ENCODE measurements at regions not wholly inside any gene's neighbourhood (a gene's known extent, or its start where the extent isn't known, plus 50 kb on each side); places are given as distances from the start of the nearest gene placed in this dataset.

DNA sequence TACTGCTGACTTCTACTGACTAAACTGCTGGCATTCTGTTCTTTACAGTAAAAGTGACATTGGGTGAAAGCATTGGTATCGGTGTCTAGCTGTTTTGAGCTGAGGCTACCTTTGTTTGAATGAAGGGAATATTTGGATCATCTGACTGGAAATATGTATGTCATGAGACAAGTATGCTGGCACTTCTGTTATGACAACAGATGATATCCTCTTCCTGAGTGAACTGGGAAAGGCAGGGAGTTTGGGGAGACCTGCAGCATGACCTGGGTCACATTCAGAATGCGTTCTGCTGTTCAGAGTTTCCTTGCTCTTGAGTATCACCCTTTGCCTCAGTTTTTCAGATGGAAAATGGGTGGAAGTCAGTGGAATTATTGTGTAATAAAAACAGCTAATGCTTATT is 81.8 kb downstream of the PLCE1 start:
- TF ChIP-seq POLR2AphosphoS5 (IDR thresholded peaks at IDR 0.05; ENCODE audit: low read depth, low read length) (no peak), POLR2A (IDR thresholded peaks at IDR 0.05; ENCODE audit: low read depth, low read length) (no peak), POU2F2 (IDR thresholded peaks at IDR 0.05; ENCODE audit: low read depth, low read length) (no peak), TAF1 (IDR thresholded peaks at IDR 0.05; ENCODE audit: low read depth, low read length) (no peak), SPI1 (IDR thresholded peaks at IDR 0.05; ENCODE audit: low read depth, low read length) (no peak), PAX5 (IDR thresholded peaks at IDR 0.05; ENCODE audit: insufficient read depth, low read length, severe bottlenecking) (no peak)

Measured in GM12891 (cell line).